Stomach (tissue), 8 donors: ENCODE measurements at regions not wholly inside any gene's neighbourhood (a gene's known extent, or its start where the extent isn't known, plus 50 kb on each side); places are given as distances from the start of the nearest gene placed in this dataset.

Experiments
- DNase-seq, 2 donors: peaks; one replicate each; pipeline versions ENCODE4 v3.0.0 to v3.0.0-alpha.2; 2013 to 2019
- H3K27ac ChIP-seq, 5 donors: fragments of 200-600 bp in 4 of 5; sonication (generic) in 4 of 5; one replicate each; pipeline ENCODE4 v1.5.1; 2013 to 2019; ENCODE audit warnings: mild to moderate bottlenecking in 1 of 5, moderate library complexity in 1 of 5
- H3K27me3 ChIP-seq, 3 donors: fragments of 200-600 bp; sonication (generic); one replicate each; pipeline ENCODE4 v1.5.1; 2017 to 2019; ENCODE audit warnings: mixed run types in 1 of 3
- H3K36me3 ChIP-seq, 4 donors: fragments of 200-600 bp; sonication (generic); 1 replicate in 3 of 4; 2 replicates in 1 of 4; pipeline ENCODE4 v1.5.1; 2016 to 2019
- H3K4me1 ChIP-seq, 4 donors: fragments of 200-600 bp; sonication (generic); one replicate each; pipeline ENCODE4 v1.5.1; 2016 to 2019
- H3K4me3 ChIP-seq, 4 donors: fragments of 200-600 bp; sonication (generic) in 3 of 4; one replicate each; pipeline ENCODE4 v1.5.1; 2016 to 2019; ENCODE audit warnings: mild to moderate bottlenecking in 1 of 4
- H3K9me3 ChIP-seq, 4 donors: fragments of 200-600 bp; sonication (generic); one replicate each; pipeline ENCODE4 v1.5.1; 2016 to 2019
- CTCF ChIP-seq, 7 experiments: fragments of 450-650 bp in 4 of 7; fragments of 200-600 bp in 3 of 7; sonication (generic) in 3 of 7; IDR thresholded peaks; one replicate each; pipeline ENCODE4 v1.5.1; 2016 to 2019; ENCODE audit warnings: antibody characterized with exemption in 7 of 7, control low read depth in 2 of 7, mild to moderate bottlenecking in 1 of 7
- EP300 ChIP-seq: sonication (generic); formaldehyde crosslinking; IDR thresholded peaks from one replicate; pipeline ENCODE4 v1.6.1; 2017; ENCODE audit warnings: antibody characterized with exemption
- POLR2A ChIP-seq, 4 donors: fragments of 450-650 bp; IDR thresholded peaks; one replicate each; pipeline ENCODE4 v1.6.1; 2016; ENCODE audit warnings: antibody characterized with exemption in 4 of 4, control low read depth in 2 of 4, mild to moderate bottlenecking in 1 of 4, moderate library complexity in 1 of 4
- POLR2AphosphoS5 ChIP-seq, 3 donors: sonication (generic); formaldehyde crosslinking; IDR thresholded peaks; one replicate each; pipeline ENCODE4 v1.6.1; 2016; ENCODE audit warnings: antibody characterized with exemption in 3 of 3
- WGBS, 5 donors: extraction: QIAGEN DNeasy Blood & Tissue Kit in 3 of 5; methylation state at CpG; one replicate each; pipeline versions ENCODE4 v1.1.5 to v1.1.7; 2013 to 2018; 5-methylcytosine and 5-hydroxymethylcytosine counted together
- intact Hi-C: fragments of 100-400 bp; cut with DNase I; formaldehyde crosslinking; loops from one replicate; pipeline ENCODE4 v1.15.1; 2023; ENCODE audit warnings: low total_unique reads
- donor health status: healthy with polysubstance abuse.
- donor health status: Bipolar disorder and iron deficiency.
- donor health status: healthy.

- no peak for DNase-seq
- WGBS, 5 donors: 89 to 100% (median 91%) methylated on average over 10 to 11 of the region's 11 CpGs
Measured at GRCh38 chr11:70710192-70710591, 311.9 kb downstream of the CTTN start.

GRCh38 chr11:70710601-70711000 is 312.3 kb downstream of the CTTN start:
- Histone ChIP-seq H3K9me3 (no peaks in the 10 kb centered on the region), H3K27ac (no peak overlapping the region), H3K4me1 (peaks cover 0 to 12% (median 4%) of the 10 kb centered on the region in 4 donors), H3K4me3 (no peak overlapping the region), H3K36me3 (no peaks in the 10 kb centered on the region), H3K27me3 (peaks cover 0 to 2% (median 0%) of the 10 kb centered on the region in 3 donors)
- WGBS, 5 donors: 47 to 63% (median 56%) methylated on average over 8 to 9 of the region's 9 CpGs
- TF ChIP-seq POLR2AphosphoS5 (IDR thresholded peaks at IDR 0.05): no peak
- intact Hi-C loops: no loop called here
- no peak for DNase-seq

More at GRCh38 chr11:70710192-70710591, 311.9 kb downstream of the CTTN start:
- Histone ChIP-seq H3K9me3 (peaks cover 0 to 2% (median 0%) of the 10 kb centered on the region in 4 donors), H3K27me3 (no peaks in the 10 kb centered on the region), H3K4me1 (peaks cover 0 to 12% (median 4%) of the 10 kb centered on the region in 4 donors), H3K36me3 (no peaks in the 10 kb centered on the region), H3K4me3 (no peak overlapping the region), H3K27ac (no peak overlapping the region)
- TF ChIP-seq CTCF (IDR thresholded peaks at IDR 0.05): no peak
- no peak for TF ChIP-seq POLR2A (IDR thresholded peaks at IDR 0.05)
- TF ChIP-seq POLR2AphosphoS5 (IDR thresholded peaks at IDR 0.05): no peak
- TF ChIP-seq EP300: no peak
- intact Hi-C loops: no loop called here

GRCh38 chr11:70711095-70711910 is 313.0 kb downstream of the CTTN start:
- intact Hi-C loops: no loop called here
- DNase-seq: no peak
- H3K4me1 ChIP-seq: peaks cover 0 to 12% (median 4%) of the 10 kb centered on the region in 4 donors
- WGBS, 5 donors: 72 to 88% (median 87%) methylated on average over 30 of the region's 30 CpGs
- no peak overlapping the region for H3K4me3 ChIP-seq
- peaks cover 0 to 8% (median 0%) of the 10 kb centered on the region in 3 donors for H3K27me3 ChIP-seq
- H3K27ac ChIP-seq: no peak overlapping the region
- no peaks in the 10 kb centered on the region for H3K36me3 ChIP-seq
- no peaks in the 10 kb centered on the region for H3K9me3 ChIP-seq
- TF ChIP-seq POLR2A (IDR thresholded peaks at IDR 0.05) (no peak), POLR2AphosphoS5 (IDR thresholded peaks at IDR 0.05) (no peak), EP300 (no peak), CTCF (IDR thresholded peaks at IDR 0.05) (no peak)

- no peak for DNase-seq
- Histone ChIP-seq H3K4me1 (peaks cover 0 to 12% (median 4%) of the 10 kb centered on the region in 4 donors), H3K36me3 (no peaks in the 10 kb centered on the region), H3K9me3 (no peaks in the 10 kb centered on the region), H3K27ac (no peak overlapping the region), H3K27me3 (peaks cover 0 to 11% (median 0%) of the 10 kb centered on the region in 3 donors), H3K4me3 (no peak overlapping the region)
- TF ChIP-seq EP300 (no peak), CTCF (IDR thresholded peaks at IDR 0.05) (no peak), POLR2AphosphoS5 (IDR thresholded peaks at IDR 0.05) (no peak), POLR2A (IDR thresholded peaks at IDR 0.05) (no peak)
- intact Hi-C loops: no loop called here
- whole genome bisulfite sequencing, 5 donors: 72 to 80% (median 78%) methylated on average over 10 to 11 of the region's 11 CpGs
Measured at GRCh38 chr11:70711911-70712185, 313.5 kb downstream of the CTTN start.

- TF ChIP-seq POLR2AphosphoS5 (IDR thresholded peaks at IDR 0.05): no peak
- no peak for TF ChIP-seq POLR2A (IDR thresholded peaks at IDR 0.05)
- TF ChIP-seq CTCF (IDR thresholded peaks at IDR 0.05): no peak
- no peak for TF ChIP-seq EP300
- DNase-seq: peak in 1 of 2 donors; percentile 35
- no peaks in the 10 kb centered on the region for H3K9me3 ChIP-seq
- H3K27ac ChIP-seq: no peak overlapping the region
- WGBS, 5 donors: 50 to 77% (median 61%) methylated on average over 8 to 10 of the region's 10 CpGs
- peaks cover 0 to 12% (median 4%) of the 10 kb centered on the region in 4 donors for H3K4me1 ChIP-seq
- peaks cover 0 to 18% (median 0%) of the 10 kb centered on the region in 3 donors for H3K27me3 ChIP-seq
- H3K4me3 ChIP-seq: peak overlapping the region in 1 of 4 donors; percentile 9
- intact Hi-C loops: no loop called here
- H3K36me3 ChIP-seq: no peaks in the 10 kb centered on the region
Measured at GRCh38 chr11:70712471-70712870, 314.1 kb downstream of the CTTN start.
